Glomerular endothelial cell (primary cell): ENCODE measurements at regions not wholly inside any gene's neighbourhood (a gene's known extent, or its start where the extent isn't known, plus 50 kb on each side); places are given as distances from the start of the nearest gene placed in this dataset.
"Not testable (repeated sequence)": the region's sequence is repeated elsewhere in the genome, so short reads cannot be mapped to it uniquely, and the experiment has no call there.

ENCODE experiments used
- DNase-seq: peaks from one replicate; pipeline ENCODE4 v3.0.0-alpha.2; 2011; ENCODE audit warnings: low read depth, low spot score; ENCODE audit errors: extremely low read depth

DNA sequence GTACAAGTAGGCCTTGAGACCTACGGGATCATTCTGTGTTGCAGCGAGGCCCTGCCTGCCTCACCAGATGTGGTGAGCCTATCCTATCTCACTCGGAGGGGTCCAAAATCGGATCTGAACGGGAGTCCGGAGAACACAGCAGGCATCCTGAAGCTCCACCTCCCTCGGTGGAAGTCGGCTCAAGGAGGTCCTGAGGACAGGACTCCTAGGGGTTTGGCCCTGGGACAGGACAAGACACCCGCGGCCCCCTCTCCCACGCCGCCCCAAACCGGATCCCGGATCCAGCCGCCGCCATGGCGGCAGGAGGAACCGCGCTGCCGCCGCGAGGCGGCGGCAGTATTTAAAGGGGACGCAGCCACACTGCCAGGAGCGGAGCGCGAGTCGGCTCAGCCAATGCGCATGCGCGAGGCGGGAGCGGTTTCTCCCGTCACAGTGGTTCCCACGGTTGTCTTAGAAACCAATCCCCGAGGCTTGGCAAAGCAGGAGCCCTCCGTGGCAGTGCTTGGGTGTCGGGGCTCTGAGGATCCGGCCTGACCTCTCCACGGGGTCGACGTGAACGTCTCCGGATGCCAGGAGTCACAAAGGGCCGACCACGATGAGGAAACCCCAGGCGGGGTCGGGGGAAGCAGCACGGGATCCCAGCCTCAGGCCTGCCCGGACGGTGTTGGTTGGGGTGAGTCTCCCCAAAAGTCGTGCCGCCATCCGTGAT lies 454.6 kb upstream of the ZNG1F start:
- DNase-seq = not testable (repeated sequence)

GRCh38 chr9:41633726-41634125 lies 444.6 kb upstream of the ZNG1F start:
- DNase-seq = not testable (repeated sequence)

GRCh38 chr9:41623666-41624065 lies 434.5 kb upstream of the ZNG1F start:
- not testable (repeated sequence) for DNase-seq

GRCh38 chr9:41619254-41619653 lies 430.1 kb upstream of the ZNG1F start:
- DNase-seq = not testable (repeated sequence)

GRCh38 chr9:41606961-41607547 lies 417.9 kb upstream of the ZNG1F start:
- DNase-seq = not testable (repeated sequence)

DNA sequence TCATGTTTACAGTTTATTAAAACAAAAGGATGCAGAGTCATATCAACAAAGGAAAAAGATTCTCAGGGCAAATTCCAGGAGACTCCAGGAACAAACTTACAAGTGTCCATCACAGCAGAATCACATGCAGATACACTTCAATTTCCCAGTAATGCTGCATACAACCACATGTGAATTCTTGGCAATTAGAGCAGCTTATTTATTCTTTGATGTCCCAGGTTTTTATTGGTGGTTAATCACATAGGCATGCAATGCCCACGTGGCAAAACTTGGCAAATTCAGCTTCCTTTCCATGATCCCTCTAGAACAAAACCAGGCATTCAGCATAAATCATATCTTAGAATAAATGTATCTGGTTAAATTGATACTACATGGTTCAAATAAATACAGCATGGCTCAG lies 376.5 kb upstream of the ZNG1F start:
- DNase-seq = not testable (repeated sequence)
